ENCODE measurements at regions not wholly inside any gene's neighbourhood (a gene's known extent, or its start where the extent isn't known, plus 50 kb on each side); places are given as distances from the start of the nearest gene placed in this dataset.

DNA sequence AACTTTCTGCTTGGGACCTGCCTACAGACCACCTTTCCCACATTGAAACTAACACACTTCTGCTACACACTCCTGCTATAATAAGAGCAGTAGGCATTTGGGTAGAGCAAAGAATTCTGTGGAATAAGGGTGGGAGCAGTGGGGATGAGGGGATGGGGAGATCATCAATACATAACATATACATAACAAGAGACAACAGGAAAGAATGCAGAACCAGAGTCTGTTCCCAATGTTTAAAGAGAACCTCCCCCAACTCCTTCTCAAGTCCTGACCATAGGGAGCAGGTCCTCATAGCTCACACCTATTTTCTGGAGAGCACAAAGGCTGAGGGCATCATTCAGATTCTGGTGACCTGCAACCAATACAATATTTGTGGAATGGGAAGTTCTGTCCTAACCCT is 121.6 kb upstream of the BARHL2 start:
- Mint-ChIP-seq H3K9me3 (ENCODE audit: low read depth) (peaks cover 2% of the 10 kb centered on the region), H3K27me3 (ENCODE audit: low read depth) (peaks cover 56% of the 10 kb centered on the region), H3K27ac (ENCODE audit: unreplicated experiment) (no peak overlapping the region), H3K4me1 (ENCODE audit: low read depth) (peaks cover 9% of the 10 kb centered on the region), H3K4me3 (ENCODE audit: unreplicated experiment) (no peak overlapping the region), H3K36me3 (ENCODE audit: low read depth) (peaks cover 6% of the 10 kb centered on the region)
- no peak for DNase-seq (ENCODE audit: low spot score)
- TF ChIP-seq, protein P1, sequence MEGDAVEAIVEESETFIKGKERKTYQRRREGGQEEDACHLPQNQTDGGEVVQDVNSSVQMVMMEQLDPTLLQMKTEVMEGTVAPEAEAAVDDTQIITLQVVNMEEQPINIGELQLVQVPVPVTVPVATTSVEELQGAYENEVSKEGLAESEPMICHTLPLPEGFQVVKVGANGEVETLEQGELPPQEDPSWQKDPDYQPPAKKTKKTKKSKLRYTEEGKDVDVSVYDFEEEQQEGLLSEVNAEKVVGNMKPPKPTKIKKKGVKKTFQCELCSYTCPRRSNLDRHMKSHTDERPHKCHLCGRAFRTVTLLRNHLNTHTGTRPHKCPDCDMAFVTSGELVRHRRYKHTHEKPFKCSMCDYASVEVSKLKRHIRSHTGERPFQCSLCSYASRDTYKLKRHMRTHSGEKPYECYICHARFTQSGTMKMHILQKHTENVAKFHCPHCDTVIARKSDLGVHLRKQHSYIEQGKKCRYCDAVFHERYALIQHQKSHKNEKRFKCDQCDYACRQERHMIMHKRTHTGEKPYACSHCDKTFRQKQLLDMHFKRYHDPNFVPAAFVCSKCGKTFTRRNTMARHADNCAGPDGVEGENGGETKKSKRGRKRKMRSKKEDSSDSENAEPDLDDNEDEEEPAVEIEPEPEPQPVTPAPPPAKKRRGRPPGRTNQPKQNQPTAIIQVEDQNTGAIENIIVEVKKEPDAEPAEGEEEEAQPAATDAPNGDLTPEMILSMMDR (IDR thresholded peaks at IDR 0.05): no peak

GRCh38 chr1:90837420-90837819 is 120.3 kb upstream of the BARHL2 start:
- Mint-ChIP-seq H3K27ac (ENCODE audit: unreplicated experiment) (no peak overlapping the region), H3K27me3 (ENCODE audit: low read depth) (peaks cover 63% of the 10 kb centered on the region), H3K9me3 (ENCODE audit: low read depth) (peaks cover 2% of the 10 kb centered on the region), H3K4me1 (ENCODE audit: low read depth) (peaks cover 9% of the 10 kb centered on the region), H3K36me3 (ENCODE audit: low read depth) (peaks cover 6% of the 10 kb centered on the region), H3K4me3 (ENCODE audit: unreplicated experiment) (no peak overlapping the region)
- TF ChIP-seq, protein P1 (IDR thresholded peaks at IDR 0.05): no peak
- DNase-seq (ENCODE audit: low spot score): no peak

- DNase-seq (ENCODE audit: low spot score): no peak
- no peak overlapping the region for H3K27ac Mint-ChIP-seq (ENCODE audit: unreplicated experiment)
- no peak overlapping the region for H3K4me3 Mint-ChIP-seq (ENCODE audit: unreplicated experiment)
- H3K36me3 Mint-ChIP-seq (ENCODE audit: low read depth): peaks cover 6% of the 10 kb centered on the region
- peaks cover 2% of the 10 kb centered on the region for H3K9me3 Mint-ChIP-seq (ENCODE audit: low read depth)
- H3K4me1 Mint-ChIP-seq (ENCODE audit: low read depth): peaks cover 9% of the 10 kb centered on the region
- peaks cover 68% of the 10 kb centered on the region for H3K27me3 Mint-ChIP-seq (ENCODE audit: low read depth)
- TF ChIP-seq, protein P1 (IDR thresholded peaks at IDR 0.05): no peak
Measured at GRCh38 chr1:90836345-90836679, 119.2 kb upstream of the BARHL2 start.

DNA sequence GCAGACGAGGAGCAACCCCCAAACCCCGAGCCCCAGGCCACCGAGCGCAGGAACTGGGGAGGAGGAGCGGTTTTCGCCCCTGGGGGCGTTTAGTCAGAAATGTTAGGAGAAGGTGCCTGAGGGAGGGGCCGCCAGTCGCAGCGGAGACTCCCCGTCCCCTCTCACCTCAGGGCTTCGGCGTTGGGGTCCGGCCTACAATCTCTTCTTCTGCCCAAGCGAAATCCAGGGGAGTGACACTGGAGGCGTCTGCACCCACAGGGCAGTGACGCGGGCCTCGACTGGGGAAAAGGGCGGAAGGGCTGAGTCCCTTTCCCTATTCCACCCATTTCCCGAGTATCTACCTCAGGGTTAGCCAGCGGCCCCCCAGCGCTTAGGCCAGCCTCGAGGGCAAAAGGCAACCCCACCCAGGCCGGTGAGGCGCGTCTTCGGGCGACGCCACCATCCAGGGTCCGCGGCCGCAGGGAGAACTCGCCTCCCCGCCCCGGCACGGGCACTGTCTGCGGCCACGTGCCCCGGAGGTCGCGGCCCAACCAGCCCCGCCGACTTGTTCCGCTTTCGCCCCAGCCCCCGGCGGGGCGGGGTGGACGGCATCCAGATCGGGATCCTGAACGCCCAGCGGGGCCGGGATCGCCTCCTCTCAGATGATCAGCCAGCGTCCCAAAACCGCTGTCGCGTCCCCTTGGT is 118.7 kb upstream of the BARHL2 start:
- no peak for DNase-seq (ENCODE audit: low spot score)
- H3K27ac Mint-ChIP-seq (ENCODE audit: unreplicated experiment): no peak overlapping the region
- TF ChIP-seq, protein P1 (IDR thresholded peaks at IDR 0.05): no peak
- peaks cover 9% of the 10 kb centered on the region for H3K4me1 Mint-ChIP-seq (ENCODE audit: low read depth)
- peaks cover 63% of the 10 kb centered on the region for H3K27me3 Mint-ChIP-seq (ENCODE audit: low read depth)
- no peaks in the 10 kb centered on the region for H3K9me3 Mint-ChIP-seq (ENCODE audit: low read depth)
- H3K4me3 Mint-ChIP-seq (ENCODE audit: unreplicated experiment): no peak overlapping the region
- H3K36me3 Mint-ChIP-seq (ENCODE audit: low read depth): peaks cover 4% of the 10 kb centered on the region

- H3K4me1 Mint-ChIP-seq (ENCODE audit: low read depth): peaks cover 9% of the 10 kb centered on the region
- H3K9me3 Mint-ChIP-seq (ENCODE audit: low read depth): no peaks in the 10 kb centered on the region
- TF ChIP-seq, protein P1 (IDR thresholded peaks at IDR 0.05): no peak
- peak overlapping the region; percentile 36 for H3K4me3 Mint-ChIP-seq (ENCODE audit: unreplicated experiment)
- H3K36me3 Mint-ChIP-seq (ENCODE audit: low read depth): peaks cover 4% of the 10 kb centered on the region
- H3K27ac Mint-ChIP-seq (ENCODE audit: unreplicated experiment): no peak overlapping the region
- peaks cover 58% of the 10 kb centered on the region for H3K27me3 Mint-ChIP-seq (ENCODE audit: low read depth)
- DNase-seq (ENCODE audit: low spot score): no peak
Measured at GRCh38 chr1:90834886-90835660, 118.0 kb upstream of the BARHL2 start.
